COR-L47 (cell line): ENCODE measurements at regions not wholly inside any gene's neighbourhood (a gene's known extent, or its start where the extent isn't known, plus 50 kb on each side); places are given as distances from the start of the nearest gene placed in this dataset.
"Not testable (repeated sequence)": the region's sequence is repeated elsewhere in the genome, so short reads cannot be mapped to it uniquely, and the experiment has no call there.

Experiments
- DNase-seq: peaks from one replicate; lab custom pipeline; 2025; lab: John Stamatoyannopoulos, UW

- DNase-seq = no peak
Measured at GRCh38 chr5:101505891-101506570, 602.9 kb upstream of the ST8SIA4 start.

- no peak for DNase-seq
Measured at GRCh38 chr5:101482931-101483330, 579.8 kb upstream of the ST8SIA4 start.

- DNase-seq = no peak
Measured at GRCh38 chr5:101473483-101473882, 570.4 kb upstream of the ST8SIA4 start.

- DNase-seq = no peak
Measured at GRCh38 chr5:101461455-101461854, 558.4 kb upstream of the ST8SIA4 start.

GRCh38 chr5:101458587-101458986 is 555.5 kb upstream of the ST8SIA4 start:
- DNase-seq = no peak

GRCh38 chr5:101455851-101456250 is 552.8 kb upstream of the ST8SIA4 start:
- no peak for DNase-seq

- no peak for DNase-seq
Measured at GRCh38 chr5:101455048-101455447, 552.0 kb upstream of the ST8SIA4 start.

- not testable (repeated sequence) for DNase-seq
Measured at GRCh38 chr5:101442281-101442680, 539.2 kb upstream of the ST8SIA4 start.

- no peak for DNase-seq
Measured at GRCh38 chr5:101440173-101440572, 537.1 kb upstream of the ST8SIA4 start.

GRCh38 chr5:101437351-101437750 is 534.3 kb upstream of the ST8SIA4 start:
- DNase-seq = no peak

GRCh38 chr5:101435768-101436167 is 532.7 kb upstream of the ST8SIA4 start:
- no peak for DNase-seq

- no peak for DNase-seq
Measured at GRCh38 chr5:101431201-101431600, 528.1 kb upstream of the ST8SIA4 start.

GRCh38 chr5:101430551-101430950 is 527.5 kb upstream of the ST8SIA4 start:
- no peak for DNase-seq

GRCh38 chr5:101429241-101429640 is 526.2 kb upstream of the ST8SIA4 start:
- no peak for DNase-seq

- no peak for DNase-seq
Measured at GRCh38 chr5:101425339-101425859, 522.3 kb upstream of the ST8SIA4 start.

GRCh38 chr5:101424530-101425175 is 521.6 kb upstream of the ST8SIA4 start:
- DNase-seq = no peak

- no peak for DNase-seq
Measured at GRCh38 chr5:101418713-101419118, 515.6 kb upstream of the ST8SIA4 start.

- no peak for DNase-seq
Measured at GRCh38 chr5:101404531-101404930, 501.4 kb upstream of the ST8SIA4 start.

- DNase-seq = no peak
Measured at GRCh38 chr5:101393795-101394450, 490.8 kb upstream of the ST8SIA4 start.

- DNase-seq = peak; percentile 66
Measured at GRCh38 chr5:101390151-101390908, 487.2 kb upstream of the ST8SIA4 start.

GRCh38 chr5:101385276-101385675 is 482.2 kb upstream of the ST8SIA4 start:
- no peak for DNase-seq

- no peak for DNase-seq
Measured at GRCh38 chr5:101370181-101370580, 467.1 kb upstream of the ST8SIA4 start.
